ENCODE measurements at regions not wholly inside any gene's neighbourhood (a gene's known extent, or its start where the extent isn't known, plus 50 kb on each side); places are given as distances from the start of the nearest gene placed in this dataset.

DNA sequence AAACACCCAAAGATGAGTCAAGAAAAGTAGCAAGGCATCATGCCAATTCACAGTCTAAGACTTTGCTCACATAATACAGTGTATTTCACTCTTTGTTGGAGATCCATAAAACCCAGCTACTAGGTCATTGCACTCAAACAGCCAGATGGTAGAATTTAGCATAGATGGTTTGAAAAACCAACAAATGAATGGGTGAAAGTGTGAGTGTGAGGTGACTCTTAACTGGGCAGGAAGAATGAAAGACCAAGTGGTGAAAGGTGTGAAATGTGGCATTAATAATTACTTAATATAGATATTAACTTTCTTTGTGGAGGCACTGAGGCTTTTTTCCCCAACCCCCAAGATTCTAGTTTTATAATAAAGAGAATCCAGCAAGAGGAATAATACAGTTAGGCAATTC is 159.5 kb downstream of the SQOR start:
- no peak for DNase-seq (ENCODE audit: insufficient read length, low spot score)
- no peak for FAIRE-seq
- no peak for TF ChIP-seq CTCF (IDR thresholded peaks at IDR 0.05; ENCODE audit: insufficient read depth, missing control alignments)

DNA sequence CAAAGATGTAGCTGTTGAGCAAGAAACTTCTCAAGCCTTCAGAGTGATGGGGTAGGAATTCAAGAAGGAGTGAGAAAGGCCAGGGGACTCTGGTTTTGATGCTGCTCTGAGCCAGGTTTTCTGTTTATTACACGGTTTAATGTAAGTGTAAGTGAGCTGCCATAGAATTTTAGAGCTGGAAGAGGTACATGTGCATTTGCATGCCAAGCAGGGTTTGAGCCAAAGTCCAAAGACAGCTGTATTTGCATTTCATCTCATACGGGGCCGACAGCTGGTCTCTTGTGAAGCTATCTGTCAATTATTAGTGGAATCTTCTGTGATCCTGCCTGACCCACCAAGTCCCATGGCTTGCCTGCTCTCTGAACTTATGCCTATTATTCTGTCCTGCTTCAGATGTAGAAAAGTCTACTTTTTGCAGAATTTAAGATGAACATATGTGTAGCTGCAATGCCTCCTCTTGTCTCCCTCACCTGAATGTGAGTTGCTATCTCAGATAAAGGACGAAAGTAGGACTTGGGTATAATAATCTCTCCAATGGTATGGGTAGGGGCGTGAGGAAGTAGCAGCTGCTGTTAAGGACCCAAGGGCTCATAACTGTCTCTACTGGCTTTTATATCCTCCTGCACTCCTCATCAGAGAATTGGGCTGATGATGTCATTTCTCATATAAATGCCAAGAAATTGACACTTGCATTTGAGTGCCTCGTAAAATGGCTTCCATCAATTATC is 160.0 kb downstream of the SQOR start:
- FAIRE-seq: no peak
- no peak for DNase-seq (ENCODE audit: insufficient read length, low spot score)
- no peak for TF ChIP-seq CTCF (IDR thresholded peaks at IDR 0.05; ENCODE audit: insufficient read depth, missing control alignments)

- FAIRE-seq (peak; percentile 75), DNase-seq (ENCODE audit: insufficient read length, low spot score) (no peak)
- TF ChIP-seq CTCF (IDR thresholded peaks at IDR 0.05; ENCODE audit: insufficient read depth, missing control alignments): peak; percentile 50
Measured at GRCh38 chr15:45795440-45796069, 160.7 kb downstream of the SQOR start.

GRCh38 chr15:45796433-45796832 is 161.6 kb downstream of the SQOR start:
- TF ChIP-seq CTCF (IDR thresholded peaks at IDR 0.05; ENCODE audit: insufficient read depth, missing control alignments): no peak
- no peak for FAIRE-seq
- DNase-seq (ENCODE audit: insufficient read length, low spot score): no peak

GRCh38 chr15:45799508-45799907 is 164.7 kb downstream of the SQOR start:
- DNase-seq (ENCODE audit: insufficient read length, low spot score): no peak
- TF ChIP-seq CTCF (IDR thresholded peaks at IDR 0.05; ENCODE audit: insufficient read depth, missing control alignments): no peak
- no peak for FAIRE-seq

DNA sequence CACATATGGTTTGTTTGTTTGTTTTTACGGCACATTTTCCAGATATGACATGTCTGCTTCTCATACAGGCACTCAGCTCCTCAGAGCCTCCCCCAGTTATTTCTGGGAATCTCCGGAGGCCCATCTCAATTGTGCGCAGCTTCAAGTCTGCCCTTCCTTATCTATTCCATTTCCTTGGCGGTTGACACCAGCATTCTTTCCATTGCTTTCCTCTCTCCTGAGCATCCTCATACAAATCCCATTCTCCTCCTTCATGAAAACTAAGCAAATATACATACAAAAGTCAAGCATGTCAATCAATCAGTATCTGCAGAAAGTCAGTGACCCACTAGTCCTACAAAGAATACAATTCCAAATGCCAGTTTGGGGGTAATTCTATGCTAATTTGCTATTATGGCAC is 166.7 kb downstream of the SQOR start:
- TF ChIP-seq CTCF (IDR thresholded peaks at IDR 0.05; ENCODE audit: insufficient read depth, missing control alignments): no peak
- DNase-seq (ENCODE audit: insufficient read length, low spot score) (no peak), FAIRE-seq (no peak)

GRCh38 chr15:45802140-45802539 is 167.3 kb downstream of the SQOR start:
- FAIRE-seq (no peak), DNase-seq (ENCODE audit: insufficient read length, low spot score) (no peak)
- no peak for TF ChIP-seq CTCF (IDR thresholded peaks at IDR 0.05; ENCODE audit: insufficient read depth, missing control alignments)

All from D721Med (cell line).